ENCODE measurements at regions not wholly inside any gene's neighbourhood (a gene's known extent, or its start where the extent isn't known, plus 50 kb on each side); places are given as distances from the start of the nearest gene placed in this dataset.
"Not testable (repeated sequence)": the region's sequence is repeated elsewhere in the genome, so short reads cannot be mapped to it uniquely, and the experiment has no call there.

- Histone ChIP-seq H3K4me3 (ENCODE audit: insufficient read depth, low read length, poor library complexity, severe bottlenecking) (no peak overlapping the region), H3K4me2 (ENCODE audit: low read depth, low read length, poor library complexity, severe bottlenecking) (no peak overlapping the region), H3F3A (ENCODE audit: insufficient read depth) (no peaks in the 10 kb centered on the region), H3K9ac (ENCODE audit: low read length) (no peak overlapping the region), H3K36me3 (ENCODE audit: low read length) (no peaks in the 10 kb centered on the region), H3K9me2 (replicated peaks; ENCODE audit: insufficient read depth, low read length) (no peaks in the 10 kb centered on the region), H2AFZ (ENCODE audit: low read depth, low read length, severe bottlenecking) (no peak overlapping the region), H3K79me2 (ENCODE audit: insufficient read depth, low read length) (no peaks in the 10 kb centered on the region), H3K27ac (ENCODE audit: low read depth, low read length) (no peak overlapping the region), H3K27me3 (ENCODE audit: low read length) (no peaks in the 10 kb centered on the region), H3K9me3 (ENCODE audit: insufficient read depth, low read length) (no peaks in the 10 kb centered on the region), H4K20me1 (ENCODE audit: low read depth, low read length) (no peaks in the 10 kb centered on the region)
- TF ChIP-seq, protein P1, sequence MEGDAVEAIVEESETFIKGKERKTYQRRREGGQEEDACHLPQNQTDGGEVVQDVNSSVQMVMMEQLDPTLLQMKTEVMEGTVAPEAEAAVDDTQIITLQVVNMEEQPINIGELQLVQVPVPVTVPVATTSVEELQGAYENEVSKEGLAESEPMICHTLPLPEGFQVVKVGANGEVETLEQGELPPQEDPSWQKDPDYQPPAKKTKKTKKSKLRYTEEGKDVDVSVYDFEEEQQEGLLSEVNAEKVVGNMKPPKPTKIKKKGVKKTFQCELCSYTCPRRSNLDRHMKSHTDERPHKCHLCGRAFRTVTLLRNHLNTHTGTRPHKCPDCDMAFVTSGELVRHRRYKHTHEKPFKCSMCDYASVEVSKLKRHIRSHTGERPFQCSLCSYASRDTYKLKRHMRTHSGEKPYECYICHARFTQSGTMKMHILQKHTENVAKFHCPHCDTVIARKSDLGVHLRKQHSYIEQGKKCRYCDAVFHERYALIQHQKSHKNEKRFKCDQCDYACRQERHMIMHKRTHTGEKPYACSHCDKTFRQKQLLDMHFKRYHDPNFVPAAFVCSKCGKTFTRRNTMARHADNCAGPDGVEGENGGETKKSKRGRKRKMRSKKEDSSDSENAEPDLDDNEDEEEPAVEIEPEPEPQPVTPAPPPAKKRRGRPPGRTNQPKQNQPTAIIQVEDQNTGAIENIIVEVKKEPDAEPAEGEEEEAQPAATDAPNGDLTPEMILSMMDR (IDR thresholded peaks at IDR 0.05; ENCODE audit: insufficient read depth, low read length, poor library complexity, severe bottlenecking), result no peak
- no peak for TF ChIP-seq EZH2phosphoT487 (conservative IDR thresholded peaks at IDR 0.05; ENCODE audit: low read length)
Observed at GRCh38 chr22:48498526-48499331, 1328.9 kb downstream of the BRD1 start.

- not testable (repeated sequence) for H3K36me3 ChIP-seq (ENCODE audit: low read length); H3K9me3 ChIP-seq (ENCODE audit: insufficient read depth, low read length); H3K9me2 ChIP-seq (replicated peaks; ENCODE audit: insufficient read depth, low read length); H3K9ac ChIP-seq (ENCODE audit: low read length); H3F3A ChIP-seq (ENCODE audit: insufficient read depth); H3K4me2 ChIP-seq (ENCODE audit: low read depth, low read length, poor library complexity, severe bottlenecking); H2AFZ ChIP-seq (ENCODE audit: low read depth, low read length, severe bottlenecking); H3K4me3 ChIP-seq (ENCODE audit: insufficient read depth, low read length, poor library complexity, severe bottlenecking); H3K79me2 ChIP-seq (ENCODE audit: insufficient read depth, low read length); H4K20me1 ChIP-seq (ENCODE audit: low read depth, low read length); H3K27me3 ChIP-seq (ENCODE audit: low read length); H3K27ac ChIP-seq (ENCODE audit: low read depth, low read length)
Observed at GRCh38 chr22:48497743-48498520, 1329.7 kb downstream of the BRD1 start.

DNA sequence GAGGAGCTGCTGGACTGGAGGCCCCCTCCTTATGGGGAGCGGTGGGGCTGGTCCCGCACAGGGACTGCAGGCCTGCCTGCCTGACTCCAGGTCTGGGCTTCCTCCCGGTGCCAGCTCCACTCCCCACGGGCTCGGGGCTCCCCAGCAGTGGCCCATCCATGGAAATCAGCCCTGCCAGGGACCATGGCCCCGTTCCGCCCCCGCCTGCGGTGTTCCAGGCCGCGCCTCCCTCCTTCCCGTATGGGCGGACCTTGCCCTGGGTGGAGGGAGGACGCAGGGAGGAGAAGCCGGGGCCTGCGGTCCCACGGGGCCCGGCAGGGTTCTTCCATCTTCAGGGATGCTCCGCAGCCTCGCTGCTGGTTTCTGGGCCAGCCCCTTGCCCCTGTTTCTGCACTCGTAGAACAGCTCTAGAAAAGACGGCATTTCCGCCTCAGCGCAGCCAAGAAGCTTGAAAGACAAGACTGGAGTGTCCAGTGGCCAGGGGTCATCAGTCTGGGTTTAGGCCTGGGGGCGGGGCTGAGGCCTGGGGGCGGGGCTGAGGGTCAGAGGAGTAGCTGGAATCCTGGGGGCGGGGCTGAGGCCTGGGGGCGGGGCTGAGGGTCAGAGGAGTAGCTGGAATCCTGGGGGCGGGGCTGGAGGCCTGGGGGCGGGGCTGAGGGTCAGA lies 1330.6 kb downstream of the BRD1 start:
- no peak overlapping the region for H3K27ac ChIP-seq (ENCODE audit: low read depth, low read length)
- TF ChIP-seq, protein P1 (IDR thresholded peaks at IDR 0.05; ENCODE audit: insufficient read depth, low read length, poor library complexity, severe bottlenecking), result no peak
- no peak for TF ChIP-seq EZH2phosphoT487 (conservative IDR thresholded peaks at IDR 0.05; ENCODE audit: low read length)
- no peaks in the 10 kb centered on the region for H3F3A ChIP-seq (ENCODE audit: insufficient read depth)
- no peaks in the 10 kb centered on the region for H3K79me2 ChIP-seq (ENCODE audit: insufficient read depth, low read length)
- H3K36me3 ChIP-seq (ENCODE audit: low read length), result no peaks in the 10 kb centered on the region
- H3K9ac ChIP-seq (ENCODE audit: low read length), result no peak overlapping the region
- no peak overlapping the region for H3K4me2 ChIP-seq (ENCODE audit: low read depth, low read length, poor library complexity, severe bottlenecking)
- no peaks in the 10 kb centered on the region for H4K20me1 ChIP-seq (ENCODE audit: low read depth, low read length)
- H3K27me3 ChIP-seq (ENCODE audit: low read length), result no peaks in the 10 kb centered on the region
- no peak overlapping the region for H2AFZ ChIP-seq (ENCODE audit: low read depth, low read length, severe bottlenecking)
- H3K9me2 ChIP-seq (replicated peaks; ENCODE audit: insufficient read depth, low read length), result no peaks in the 10 kb centered on the region
- H3K4me3 ChIP-seq (ENCODE audit: insufficient read depth, low read length, poor library complexity, severe bottlenecking), result no peak overlapping the region
- no peaks in the 10 kb centered on the region for H3K9me3 ChIP-seq (ENCODE audit: insufficient read depth, low read length)
